H1 (cell line): ENCODE measurements at regions not wholly inside any gene's neighbourhood (a gene's known extent, or its start where the extent isn't known, plus 50 kb on each side); places are given as distances from the start of the nearest gene placed in this dataset.

ENCODE experiments used
- CTCF ChIA-PET: fragments of 300-600 bp; sonication (Branson Sonifier 250); formaldehyde crosslinking; loops from one replicate; lab custom pipeline; 2021; ENCODE audit not compliant: partially characterized antibody; lab: Charles Lee
- POLR2A ChIA-PET: fragments of 300-600 bp; sonication (Branson Sonifier 250); formaldehyde crosslinking; loops from one replicate; lab custom pipeline; 2021; ENCODE audit warnings: inconsistent platforms; ENCODE audit not compliant: partially characterized antibody; lab: Charles Lee
- DNase-seq, 2 experiments: peaks; one replicate each; pipeline versions ENCODE4 v3.0.0 to v3.0.0-alpha.2; 2010 to 2022; ENCODE audit warnings: low spot score in 2 of 2, low read depth in 1 of 2, mixed read lengths in 1 of 2
- FAIRE-seq: peaks from 2 replicates; lab custom pipeline; 2011; peaks lifted over from hg19 to GRCh38; lab: Jason Lieb, UNC
- H2AFZ ChIP-seq: 2 replicates; pipeline ENCODE4 v1.8.1; 2012; ENCODE audit warnings: low read length, inconsistent platforms
- H2AK5ac ChIP-seq: 2 replicates; pipeline ENCODE4 v1.6.1; 2013; ENCODE audit warnings: low read depth, low read length
- H2BK120ac ChIP-seq: replicated peaks from 2 replicates; pipeline ENCODE3; 2013; ENCODE audit warnings: low read depth, low read length, inconsistent platforms
- H2BK12ac ChIP-seq: 2 replicates; pipeline ENCODE4 v1.6.1; 2013; ENCODE audit warnings: low read depth, low read length
- H2BK15ac ChIP-seq: 2 replicates; pipeline ENCODE4 v1.6.1; 2013; ENCODE audit warnings: low read length
- H2BK20ac ChIP-seq: 2 replicates; pipeline ENCODE4 v1.6.1; 2013; ENCODE audit warnings: low read length
- H2BK5ac ChIP-seq: 2 replicates; pipeline ENCODE4 v1.6.1; 2013; ENCODE audit warnings: low read depth, low read length
- H3K14ac ChIP-seq: 2 replicates; pipeline ENCODE4 v1.6.1; 2013; ENCODE audit warnings: inconsistent platforms; ENCODE audit not compliant: insufficient read length
- H3K18ac ChIP-seq: 2 replicates; pipeline ENCODE4 v1.6.1; 2013; ENCODE audit warnings: low read length; ENCODE audit errors: extremely low read depth
- H3K23ac ChIP-seq: 2 replicates; pipeline ENCODE4 v1.6.1; 2013; ENCODE audit warnings: inconsistent platforms; ENCODE audit not compliant: insufficient read length
- H3K23me2 ChIP-seq: 2 replicates; pipeline ENCODE4 v1.6.1; 2013; ENCODE audit warnings: low read depth, low read length
- H3K27ac ChIP-seq: 2 replicates; pipeline ENCODE4 v1.6.1; 2011; ENCODE audit warnings: low read depth, low read length, inconsistent platforms
- H3K27me3 ChIP-seq, 4 experiments: replicated peaks in 1 of 4; 1 replicate in 1 of 4; 2 replicates in 3 of 4; pipeline versions ENCODE4 v1.6.1 to v1.8.1; 2011 to 2013; ENCODE audit warnings: low read length in 3 of 4, mild to moderate bottlenecking in 3 of 4, inconsistent platforms in 2 of 4, mixed read lengths in 2 of 4, moderate library complexity in 1 of 4; ENCODE audit not compliant: control insufficient read depth in 3 of 4, insufficient read depth in 3 of 4; ENCODE audit errors: extremely low read depth in 1 of 4
- H3K36me3 ChIP-seq, 4 experiments: 2 replicates each; pipeline versions ENCODE4 v1.6.1 to v1.8.1; 2011 to 2013; ENCODE audit warnings: mild to moderate bottlenecking in 4 of 4, low read length in 3 of 4, moderate library complexity in 2 of 4, control low read depth in 1 of 4, inconsistent platforms in 1 of 4; ENCODE audit not compliant: insufficient read depth in 4 of 4, control insufficient read depth in 2 of 4
- H3K4ac ChIP-seq: replicated peaks from 2 replicates; pipeline ENCODE3; 2013; ENCODE audit warnings: low read length, low read depth, mixed read lengths, inconsistent platforms; ENCODE audit not compliant: insufficient read length
- H3K4me1 ChIP-seq, 4 experiments: replicated peaks in 1 of 4; 1 replicate in 1 of 4; 2 replicates in 3 of 4; pipeline versions ENCODE4 v1.6.1 to v1.8.1; 2011 to 2013; ENCODE audit warnings: low read length in 3 of 4, inconsistent platforms in 2 of 4, mixed read lengths in 1 of 4; ENCODE audit not compliant: insufficient read depth in 4 of 4, control insufficient read depth in 3 of 4
- H3K4me2 ChIP-seq, 2 experiments: 2 replicates each; pipeline versions ENCODE4 v1.6.1 to v1.8.1; 2011 to 2013; ENCODE audit warnings: low read depth in 2 of 2, low read length in 2 of 2, control low read depth in 1 of 2, inconsistent platforms in 1 of 2, mild to moderate bottlenecking in 1 of 2; ENCODE audit not compliant: insufficient read depth in 1 of 2
- H3K4me3 ChIP-seq, 4 experiments: fragments of 200-600, 300-600 bp in 1 of 4; sonication (generic), shearing (Covaris generic), sonication (Bioruptor Twin) in 1 of 4; 2 replicates each; pipeline versions ENCODE4 v1.5.1 to v1.8.1; 2011 to 2016; ENCODE audit warnings: low read length in 4 of 4, low read depth in 3 of 4, control low read depth in 2 of 4, inconsistent platforms in 2 of 4, mild to moderate bottlenecking in 2 of 4, mixed read lengths in 1 of 4, moderate library complexity in 1 of 4; ENCODE audit not compliant: insufficient read depth in 2 of 4; ENCODE audit errors: extremely low read depth in 1 of 4
- H3K56ac ChIP-seq: replicated peaks from 2 replicates; pipeline ENCODE3; 2013; ENCODE audit warnings: low read depth, mild to moderate bottlenecking, mixed read lengths, low read length, inconsistent platforms; ENCODE audit not compliant: insufficient read length
- H3K79me1 ChIP-seq: 2 replicates; pipeline ENCODE4 v1.6.1; 2013; ENCODE audit warnings: low read depth, low read length, control low read depth
- H3K79me2 ChIP-seq, 2 experiments: 2 replicates each; pipeline versions ENCODE4 v1.6.1 to v1.8.1; 2012 to 2013; ENCODE audit warnings: low read length in 2 of 2, mild to moderate bottlenecking in 2 of 2, inconsistent platforms in 1 of 2; ENCODE audit not compliant: insufficient read depth in 2 of 2, control insufficient read depth in 1 of 2
- H3K9ac ChIP-seq, 4 experiments: replicated peaks in 1 of 4; 1 replicate in 1 of 4; 2 replicates in 3 of 4; pipeline versions ENCODE4 v1.6.1 to v1.8.1; 2011 to 2013; ENCODE audit warnings: low read depth in 3 of 4, low read length in 3 of 4, control low read depth in 2 of 4, mild to moderate bottlenecking in 2 of 4, moderate library complexity in 2 of 4, inconsistent platforms in 1 of 4; ENCODE audit errors: extremely low read depth in 1 of 4
- H3K9me3 ChIP-seq, 2 experiments: 2 replicates each; pipeline versions ENCODE4 v1.6.1 to v1.8.1; 2012 to 2013; ENCODE audit warnings: mild to moderate bottlenecking in 2 of 2, moderate library complexity in 2 of 2, control low read depth in 1 of 2, inconsistent platforms in 1 of 2, low read depth in 1 of 2, low read length in 1 of 2, mixed read lengths in 1 of 2; ENCODE audit not compliant: insufficient read depth in 2 of 2
- H4K20me1 ChIP-seq, 2 experiments: replicated peaks in 1 of 2; 2 replicates each; pipeline versions ENCODE3 to v1.8.1; 2011 to 2013; ENCODE audit warnings: inconsistent platforms in 2 of 2, low read length in 2 of 2, mild to moderate bottlenecking in 1 of 2; ENCODE audit not compliant: insufficient read depth in 2 of 2, control insufficient read depth in 1 of 2
- H4K5ac ChIP-seq: 2 replicates; pipeline ENCODE4 v1.6.1; 2013; ENCODE audit warnings: low read length, low read depth, mixed read lengths, inconsistent platforms; ENCODE audit not compliant: insufficient read length
- H4K8ac ChIP-seq: 2 replicates; pipeline ENCODE4 v1.8.0; 2013; ENCODE audit warnings: mild to moderate bottlenecking, moderate library complexity, low read length, inconsistent platforms; ENCODE audit not compliant: insufficient read depth; ENCODE audit errors: extremely low read depth
- H4K91ac ChIP-seq: replicated peaks from 2 replicates; pipeline ENCODE3; 2013; ENCODE audit warnings: low read length, mixed read lengths, inconsistent platforms; ENCODE audit not compliant: insufficient read length
- CBX5 ChIP-seq: fragments of 300-800, 300-1000 bp; sonication (generic); IDR thresholded peaks from 2 replicates; pipeline ENCODE4 v1.7.1; 2016; ENCODE audit warnings: antibody characterized with exemption, low read length, low read depth
- CTBP2 ChIP-seq: IDR thresholded peaks from 2 replicates; pipeline ENCODE4 v1.7.0; 2011; ENCODE audit warnings: borderline replicate concordance, mild to moderate bottlenecking, moderate library complexity, mixed read lengths, low read length; ENCODE audit not compliant: insufficient read depth, insufficient read length
- FOSL1 ChIP-seq: IDR thresholded peaks from 2 replicates; pipeline ENCODE4 v1.6.1; 2011; ENCODE audit warnings: mild to moderate bottlenecking, low read depth, low read length, moderate library complexity; ENCODE audit not compliant: insufficient read depth
- NANOG ChIP-seq: IDR thresholded peaks from 2 replicates; pipeline ENCODE4 v1.6.1; 2011; ENCODE audit warnings: low read length, low read depth, mild to moderate bottlenecking, inconsistent platforms; ENCODE audit not compliant: insufficient read depth, poor library complexity, severe bottlenecking
- PHF8 ChIP-seq: fragments of 200-600 bp; sonication (generic); conservative IDR thresholded peaks from 2 replicates; pipeline ENCODE4 v1.7.1; 2012; ENCODE audit warnings: low read depth, mild to moderate bottlenecking, inconsistent platforms, low read length, moderate library complexity
- SIRT6 ChIP-seq: IDR thresholded peaks from one replicate; pipeline ENCODE4 v1.7.1; 2012; ENCODE audit warnings: low read length, inconsistent platforms
- SP2 ChIP-seq: IDR thresholded peaks from 2 replicates; pipeline ENCODE4 v1.6.1; 2012; ENCODE audit warnings: mild to moderate bottlenecking, low read length, inconsistent platforms
- SP4 ChIP-seq: IDR thresholded peaks from 2 replicates; pipeline ENCODE4 v1.6.1; 2012; ENCODE audit warnings: low read length, inconsistent platforms
- SRF ChIP-seq: IDR thresholded peaks from 2 replicates; pipeline ENCODE4 v1.6.1; 2011; ENCODE audit warnings: mild to moderate bottlenecking, low read depth, low read length, moderate library complexity
- USF2 ChIP-seq: IDR thresholded peaks from 2 replicates; pipeline ENCODE4 v1.6.1; 2011; ENCODE audit warnings: low read length, improper control_type of control experiment
- ZNF274 ChIP-seq: IDR thresholded peaks from 2 replicates; pipeline ENCODE4 v1.7.0; 2012; ENCODE audit warnings: low read length, borderline replicate concordance; ENCODE audit errors: extremely low read depth
- WGBS, 2 experiments: shearing (Covaris generic) in 1 of 2; methylation state at CpG; one replicate each; pipeline versions ENCODE4 v1.1.6 to v1.1.7; 2013 to 2015; ENCODE audit warnings: low lambda C conversion rate in 2 of 2, mixed read lengths in 2 of 2, inconsistent platforms in 1 of 2, low coverage in 1 of 2, missing lambda C conversion rate in 1 of 2; ENCODE audit not compliant: insufficient replicate concordance in 2 of 2, insufficient coverage in 1 of 2, insufficient read length in 1 of 2; ENCODE audit errors: extremely low coverage in 1 of 2, missing lambda C conversion rate in 1 of 2; 5-methylcytosine and 5-hydroxymethylcytosine counted together

DNA sequence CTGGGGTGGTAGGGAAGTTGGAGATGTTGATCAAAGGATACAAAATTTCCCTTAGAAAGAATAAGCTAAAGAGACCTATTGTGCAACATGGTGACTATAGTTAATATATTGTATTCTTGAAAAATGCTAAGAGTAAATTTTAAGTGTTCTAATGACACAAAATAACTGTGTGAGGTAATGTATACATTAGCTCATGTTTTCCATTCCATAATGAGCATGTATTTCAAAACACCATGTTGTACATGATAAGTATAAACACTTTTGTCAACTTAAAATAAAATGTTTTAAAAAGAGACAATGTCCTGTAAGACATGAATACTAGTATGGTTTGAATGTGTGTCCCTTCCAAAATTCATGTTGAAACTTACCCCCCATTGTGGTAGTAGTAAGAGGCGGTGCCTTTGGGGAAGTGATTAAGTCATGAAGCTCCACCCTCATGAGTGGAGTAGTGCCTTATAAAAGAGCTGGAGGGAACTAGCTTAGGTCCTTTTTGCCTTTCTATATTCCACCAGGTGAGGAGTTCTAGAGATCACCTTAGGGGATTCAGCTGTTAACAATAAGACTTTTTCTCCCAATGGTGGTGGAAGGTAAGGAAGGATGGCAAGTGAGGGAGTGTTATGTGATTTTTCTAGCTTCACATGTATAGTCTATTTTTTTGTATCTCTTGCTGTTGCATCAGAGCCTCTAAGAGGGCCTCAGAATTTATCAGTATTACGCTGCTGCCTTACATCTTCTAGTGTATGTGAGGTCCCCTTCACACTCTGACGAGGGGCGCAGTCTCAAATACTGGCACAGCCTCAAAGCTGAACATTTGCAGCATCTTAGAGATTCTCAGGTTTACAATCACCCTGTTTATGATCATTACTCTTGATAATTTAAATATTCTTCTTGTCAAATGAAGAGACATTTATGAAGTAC, 94.9 kb upstream of the NREP start:
- WGBS, 2 experiments, result 92% methylated on average over 4 of the region's 4 CpGs; no CpG with 5 or more reads in 1 of the 2 experiments
- FAIRE-seq, result no peak
- no peaks in the 10 kb centered on the region for H3K79me2 ChIP-seq
- H2BK120ac ChIP-seq, result no peak overlapping the region
- H3K18ac ChIP-seq, result no peak overlapping the region
- no peak overlapping the region for H2AFZ ChIP-seq
- DNase-seq, result no peak
- no peaks in the 10 kb centered on the region for H3K79me1 ChIP-seq
- no peak overlapping the region for H4K8ac ChIP-seq
- H3K27ac ChIP-seq, result no peak overlapping the region
- no peaks in the 10 kb centered on the region for H3K4me1 ChIP-seq
- H4K5ac ChIP-seq, result no peak overlapping the region
- POLR2A ChIA-PET, result interaction anchor here (0.9 kb wide), 1 partner anchor 28 kb away, joined by 3 read pairs; no protein-coding TSS in a partner anchor
- H3K4me2 ChIP-seq, result no peak overlapping the region
- H3K9ac ChIP-seq, result no peak overlapping the region
- no peaks in the 10 kb centered on the region for H3K23me2 ChIP-seq
- H4K20me1 ChIP-seq, result no peaks in the 10 kb centered on the region
- H2AK5ac ChIP-seq, result no peak overlapping the region
- H2BK12ac ChIP-seq, result no peak overlapping the region
- H3K36me3 ChIP-seq, result no peaks in the 10 kb centered on the region
- no peak overlapping the region for H2BK5ac ChIP-seq
- CTCF ChIA-PET, result interaction anchor here (0.7 to 1.2 kb wide), 3 partner anchors 19 to 308 kb away, joined by 3 read pairs; no protein-coding TSS in a partner anchor
- no peak overlapping the region for H3K56ac ChIP-seq
- no peak overlapping the region for H3K23ac ChIP-seq
- no peak overlapping the region for H3K14ac ChIP-seq
- H3K4me3 ChIP-seq, result no peak overlapping the region
- no peak overlapping the region for H2BK20ac ChIP-seq
- no peak overlapping the region for H4K91ac ChIP-seq
- no peak overlapping the region for H3K4ac ChIP-seq
- no peak overlapping the region for H2BK15ac ChIP-seq
- H3K9me3 ChIP-seq, result no peaks in the 10 kb centered on the region
- no peaks in the 10 kb centered on the region for H3K27me3 ChIP-seq
- TF ChIP-seq CBX5, result no peak
- TF ChIP-seq CTBP2, result no peak
- TF ChIP-seq NANOG, result no peak
- no peak for TF ChIP-seq SP4
- TF ChIP-seq ZNF274, result no peak
- TF ChIP-seq USF2, result no peak
- TF ChIP-seq SRF, result no peak
- no peak for TF ChIP-seq SIRT6
- no peak for TF ChIP-seq PHF8
- no peak for TF ChIP-seq SP2
- no peak for TF ChIP-seq FOSL1
